CD4-positive, CD25-positive, alpha-beta regulatory T cell (primary cell): ENCODE measurements at regions not wholly inside any gene's neighbourhood (a gene's known extent, or its start where the extent isn't known, plus 50 kb on each side); places are given as distances from the start of the nearest gene placed in this dataset.

ENCODE experiments used
- ATAC-seq, 2 donors: fragments of 150-1000 bp; cut with Tn5 transposase; one replicate each; pipeline ENCODE4 v1.10.0; 2021; ENCODE audit warnings: low read depth in 2 of 2, moderate number of reproducible peaks in 2 of 2, moderate library complexity in 1 of 2
- DNase-seq, 3 donors: peaks; one replicate each; pipeline versions ENCODE4 v3.0.0 to v3.0.0-alpha.2; 2012 to 2022; ENCODE audit warnings: mixed read lengths in 1 of 3
- H3K27ac ChIP-seq: one replicate; pipeline ENCODE4 v1.7.0; 2013; ENCODE audit warnings: mild to moderate bottlenecking, low read length; ENCODE audit not compliant: insufficient read depth, poor library complexity, severe bottlenecking
- H3K27me3 ChIP-seq: one replicate; pipeline ENCODE4 v1.7.0; 2013; ENCODE audit warnings: low read length; ENCODE audit not compliant: control insufficient read depth, insufficient read depth
- H3K36me3 ChIP-seq: one replicate; pipeline ENCODE4 v1.7.0; 2013; ENCODE audit warnings: mild to moderate bottlenecking, low read length, moderate library complexity; ENCODE audit not compliant: control insufficient read depth, insufficient read depth
- H3K4me1 ChIP-seq: 2 replicates; pipeline ENCODE4 v1.7.0; 2013; ENCODE audit warnings: mild to moderate bottlenecking, low read length; ENCODE audit not compliant: insufficient read depth, control insufficient read depth, poor library complexity, severe bottlenecking
- H3K4me3 ChIP-seq: one replicate; pipeline ENCODE4 v1.7.0; 2013; ENCODE audit warnings: low read depth, mild to moderate bottlenecking, low read length, moderate library complexity
- H3K9me3 ChIP-seq, 2 experiments: 1 replicate in 1 of 2; 2 replicates in 1 of 2; pipeline ENCODE4 v1.7.0; 2013; ENCODE audit warnings: low read length in 2 of 2, mild to moderate bottlenecking in 1 of 2, moderate library complexity in 1 of 2; ENCODE audit not compliant: control insufficient read depth in 2 of 2
- H3K27ac Mint-ChIP-seq, 3 donors: one replicate each; pipeline ENCODE4 v1.8.0; 2020 to 2022; ENCODE audit warnings: mild to moderate bottlenecking in 3 of 3, mixed read lengths in 3 of 3, moderate library complexity in 2 of 3
- H3K27me3 Mint-ChIP-seq: one replicate; pipeline ENCODE4 v1.8.0; 2022; ENCODE audit warnings: mild to moderate bottlenecking, mixed read lengths
- H3K36me3 Mint-ChIP-seq: one replicate; pipeline ENCODE4 v1.8.0; 2020; ENCODE audit warnings: mixed read lengths
- H3K4me1 Mint-ChIP-seq, 4 donors: one replicate each; pipeline ENCODE4 v1.8.0; 2020 to 2022; ENCODE audit warnings: mixed read lengths in 4 of 4, mild to moderate bottlenecking in 1 of 4
- H3K4me3 Mint-ChIP-seq, 4 donors: one replicate each; pipeline ENCODE4 v1.8.0; 2020 to 2022; ENCODE audit warnings: mild to moderate bottlenecking in 4 of 4, mixed read lengths in 4 of 4, moderate library complexity in 3 of 4
- H3K9me3 Mint-ChIP-seq, 7 donors: one replicate each; pipeline ENCODE4 v1.8.0; 2020 to 2022; ENCODE audit warnings: mixed read lengths in 7 of 7, mild to moderate bottlenecking in 3 of 7, moderate library complexity in 2 of 7

DNA sequence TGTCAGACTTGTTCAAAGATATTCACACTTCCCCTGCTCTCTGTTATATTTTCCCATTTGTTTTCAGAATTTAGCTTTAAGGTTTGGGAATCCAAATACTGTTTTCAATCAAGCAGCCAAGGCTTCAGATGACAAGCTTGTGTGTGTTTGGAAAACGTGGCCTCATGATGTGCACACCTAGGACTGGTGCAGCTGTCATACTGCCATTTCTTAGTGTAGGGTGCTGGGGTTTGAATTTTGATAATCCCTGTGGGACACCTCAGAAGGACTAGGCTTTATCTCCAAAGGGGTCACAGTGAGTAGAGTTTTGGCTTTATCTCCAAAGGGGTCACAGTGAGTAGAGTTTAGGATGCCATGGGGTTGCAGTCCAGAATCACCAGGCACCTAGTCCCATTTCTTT, 65.3 kb upstream of the JAG1 start:
- H3K36me3 Mint-ChIP-seq: no peaks in the 10 kb centered on the region
- peaks cover 0 to 1% (median 0%) of the 10 kb centered on the region in 7 donors for H3K9me3 Mint-ChIP-seq
- peaks cover 4% of the 10 kb centered on the region for H3K27me3 Mint-ChIP-seq
- Histone ChIP-seq H3K4me3 (no peak overlapping the region), H3K27ac (no peak overlapping the region), H3K4me1 (no peaks in the 10 kb centered on the region), H3K36me3 (no peaks in the 10 kb centered on the region), H3K27me3 (no peaks in the 10 kb centered on the region), H3K9me3 (no peaks in the 10 kb centered on the region)
- no peak overlapping the region for H3K4me3 Mint-ChIP-seq
- ATAC-seq (no peak), DNase-seq (no peak)
- no peaks in the 10 kb centered on the region for H3K4me1 Mint-ChIP-seq
- H3K27ac Mint-ChIP-seq: no peak overlapping the region

DNA sequence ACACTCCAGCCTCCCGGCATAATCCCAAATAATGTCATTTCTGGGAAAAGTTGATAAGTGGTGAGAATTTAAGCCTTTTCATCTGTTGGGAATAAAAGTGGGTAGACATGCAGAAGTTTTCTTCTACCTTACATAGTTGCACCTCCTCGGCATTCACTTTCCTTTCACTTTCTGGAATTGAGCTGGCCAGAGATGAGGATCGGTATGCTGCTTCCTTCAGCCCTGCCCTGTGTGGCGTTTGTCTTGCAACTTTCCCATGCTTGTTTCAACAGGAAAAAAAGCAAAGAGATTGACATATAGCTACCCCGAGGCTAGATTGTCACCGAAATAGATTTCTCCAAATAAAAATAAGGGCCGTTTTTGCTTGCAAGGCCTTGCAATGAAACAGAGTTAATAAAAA, 65.8 kb upstream of the JAG1 start:
- Histone ChIP-seq H3K4me3 (no peak overlapping the region), H3K27me3 (no peaks in the 10 kb centered on the region), H3K36me3 (no peaks in the 10 kb centered on the region), H3K9me3 (no peaks in the 10 kb centered on the region), H3K4me1 (no peaks in the 10 kb centered on the region), H3K27ac (no peak overlapping the region)
- peaks cover 0 to 1% (median 0%) of the 10 kb centered on the region in 7 donors for H3K9me3 Mint-ChIP-seq
- no peak overlapping the region for H3K4me3 Mint-ChIP-seq
- H3K27me3 Mint-ChIP-seq: peaks cover 4% of the 10 kb centered on the region
- DNase-seq (no peak), ATAC-seq (no peak)
- H3K4me1 Mint-ChIP-seq: no peaks in the 10 kb centered on the region
- H3K36me3 Mint-ChIP-seq: no peaks in the 10 kb centered on the region
- H3K27ac Mint-ChIP-seq: no peak overlapping the region

DNA sequence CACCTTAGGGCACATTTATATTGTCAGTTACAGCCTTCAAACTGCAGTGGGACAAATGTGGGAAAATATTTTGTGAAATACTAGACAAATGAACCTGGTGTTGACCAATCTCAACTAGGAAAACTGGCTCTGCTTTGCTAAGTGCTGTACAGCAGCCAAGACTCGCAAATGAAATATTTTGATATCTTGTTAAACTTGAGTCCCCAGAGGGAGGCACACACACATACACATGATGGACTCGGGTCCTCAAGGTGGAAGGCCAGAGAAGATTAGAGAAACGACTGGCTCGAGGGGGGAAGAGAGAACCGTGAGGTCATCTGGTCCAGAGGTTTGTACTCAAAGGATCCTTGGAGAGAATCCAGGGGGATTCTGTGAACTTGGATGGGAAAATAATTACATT, 67.3 kb upstream of the JAG1 start:
- Mint-ChIP-seq H3K27me3 (peaks cover 4% of the 10 kb centered on the region), H3K36me3 (no peaks in the 10 kb centered on the region), H3K4me3 (no peak overlapping the region), H3K27ac (no peak overlapping the region), H3K4me1 (no peaks in the 10 kb centered on the region), H3K9me3 (peaks cover 0 to 4% (median 0%) of the 10 kb centered on the region in 7 donors)
- DNase-seq (no peak), ATAC-seq (no peak)
- Histone ChIP-seq H3K27ac (no peak overlapping the region), H3K4me1 (no peaks in the 10 kb centered on the region), H3K4me3 (no peak overlapping the region), H3K27me3 (no peaks in the 10 kb centered on the region), H3K36me3 (no peaks in the 10 kb centered on the region), H3K9me3 (no peaks in the 10 kb centered on the region)

DNA sequence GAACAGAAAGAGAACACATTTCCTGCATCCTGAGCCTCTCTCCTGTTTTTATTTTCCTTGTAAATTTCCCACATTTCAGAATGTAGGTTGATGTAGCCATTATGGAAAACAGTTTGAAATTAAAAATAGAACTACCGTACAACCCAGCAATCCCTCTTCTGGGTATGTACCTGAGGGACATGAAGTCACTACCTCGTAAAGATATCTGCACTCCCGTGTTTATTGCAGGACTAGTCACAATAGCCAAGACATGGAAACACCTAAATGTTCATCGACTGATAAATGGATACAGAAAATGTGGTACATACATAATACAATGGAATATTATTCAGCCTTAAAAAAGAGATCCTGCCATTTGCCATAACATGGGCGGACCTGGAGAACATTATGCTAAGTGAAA, 72.0 kb upstream of the JAG1 start:
- Histone ChIP-seq H3K4me3 (no peak overlapping the region), H3K27me3 (no peaks in the 10 kb centered on the region), H3K27ac (no peak overlapping the region), H3K36me3 (no peaks in the 10 kb centered on the region), H3K9me3 (no peaks in the 10 kb centered on the region), H3K4me1 (no peaks in the 10 kb centered on the region)
- H3K9me3 Mint-ChIP-seq: peaks cover 0 to 5% (median 0%) of the 10 kb centered on the region in 7 donors
- no peaks in the 10 kb centered on the region for H3K4me1 Mint-ChIP-seq
- ATAC-seq (no peak), DNase-seq (no peak)
- no peak overlapping the region for H3K4me3 Mint-ChIP-seq
- H3K27me3 Mint-ChIP-seq: no peaks in the 10 kb centered on the region
- no peaks in the 10 kb centered on the region for H3K36me3 Mint-ChIP-seq
- no peak overlapping the region for H3K27ac Mint-ChIP-seq

DNA sequence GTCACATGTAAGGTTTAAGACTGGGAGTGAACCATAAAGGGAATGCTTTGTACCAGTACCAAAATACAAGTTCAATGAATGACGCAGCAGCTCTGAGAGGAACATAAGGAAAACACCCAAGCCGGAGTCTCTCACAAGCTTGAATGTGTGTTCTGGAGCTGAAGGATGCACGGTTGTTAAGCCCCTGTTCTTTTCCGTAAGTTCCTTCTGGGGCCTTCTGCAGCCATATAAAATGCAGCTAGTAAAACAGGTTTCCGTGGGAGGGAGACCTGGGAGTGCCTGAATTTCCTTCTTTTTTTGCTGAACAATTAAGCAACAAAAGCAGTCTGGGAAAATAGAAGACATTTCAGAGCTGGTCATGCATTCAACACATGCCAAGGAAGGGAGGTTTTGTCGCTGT, 73.2 kb upstream of the JAG1 start:
- Histone ChIP-seq H3K4me1 (no peaks in the 10 kb centered on the region), H3K27me3 (no peaks in the 10 kb centered on the region), H3K4me3 (no peak overlapping the region), H3K9me3 (no peaks in the 10 kb centered on the region), H3K27ac (no peak overlapping the region), H3K36me3 (no peaks in the 10 kb centered on the region)
- Mint-ChIP-seq H3K9me3 (peaks cover 0 to 5% (median 0%) of the 10 kb centered on the region in 7 donors), H3K4me3 (no peak overlapping the region), H3K4me1 (no peaks in the 10 kb centered on the region), H3K27ac (no peak overlapping the region), H3K36me3 (no peaks in the 10 kb centered on the region), H3K27me3 (no peaks in the 10 kb centered on the region)
- no peak for DNase-seq
- ATAC-seq: no peak

GRCh38 chr20:10749084-10749483, 75.3 kb upstream of the JAG1 start:
- Histone ChIP-seq H3K4me3 (no peak overlapping the region), H3K36me3 (no peaks in the 10 kb centered on the region), H3K27ac (no peak overlapping the region), H3K9me3 (no peaks in the 10 kb centered on the region), H3K4me1 (no peaks in the 10 kb centered on the region), H3K27me3 (no peaks in the 10 kb centered on the region)
- Mint-ChIP-seq H3K4me3 (no peak overlapping the region), H3K4me1 (no peaks in the 10 kb centered on the region), H3K36me3 (no peaks in the 10 kb centered on the region), H3K9me3 (peaks cover 0 to 5% (median 1%) of the 10 kb centered on the region in 7 donors), H3K27me3 (no peaks in the 10 kb centered on the region), H3K27ac (no peak overlapping the region)
- ATAC-seq: no peak
- DNase-seq: no peak

- Histone ChIP-seq H3K4me1 (no peaks in the 10 kb centered on the region), H3K36me3 (no peaks in the 10 kb centered on the region), H3K27me3 (no peaks in the 10 kb centered on the region), H3K27ac (no peak overlapping the region), H3K9me3 (no peaks in the 10 kb centered on the region), H3K4me3 (no peak overlapping the region)
- H3K36me3 Mint-ChIP-seq: no peaks in the 10 kb centered on the region
- H3K9me3 Mint-ChIP-seq: peaks cover 0 to 3% (median 1%) of the 10 kb centered on the region in 7 donors
- ATAC-seq: no peak
- no peaks in the 10 kb centered on the region for H3K4me1 Mint-ChIP-seq
- H3K27me3 Mint-ChIP-seq: no peaks in the 10 kb centered on the region
- no peak overlapping the region for H3K27ac Mint-ChIP-seq
- no peak for DNase-seq
- peak overlapping the region in 1 of 4 donors; percentile 2 for H3K4me3 Mint-ChIP-seq
These were observed 78.4 kb upstream of the JAG1 start for GRCh38 chr20:10752206-10752605.

DNA sequence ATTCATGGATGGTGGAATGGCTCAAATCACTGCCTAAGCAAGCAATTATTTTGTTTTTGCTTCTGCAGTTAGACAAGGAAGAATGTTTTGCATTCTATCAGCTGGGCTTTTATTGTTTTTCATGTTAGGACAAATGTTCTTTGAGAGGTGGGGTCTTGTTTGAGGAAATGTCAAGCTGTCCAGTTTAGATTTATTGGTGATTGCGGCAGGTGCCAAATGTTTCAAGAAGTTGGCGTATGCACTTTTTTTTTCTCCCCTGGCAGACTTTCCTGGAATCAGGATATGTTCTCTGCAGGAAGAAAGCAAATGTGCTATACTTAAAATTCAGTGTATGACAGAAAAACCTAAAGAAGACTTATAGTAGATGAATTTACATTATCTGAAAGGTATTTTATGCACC, 81.0 kb upstream of the JAG1 start:
- H3K4me3 ChIP-seq: no peak overlapping the region
- H3K27ac Mint-ChIP-seq: no peak overlapping the region
- H3K27ac ChIP-seq: no peak overlapping the region
- H3K36me3 ChIP-seq: no peaks in the 10 kb centered on the region
- no peaks in the 10 kb centered on the region for H3K4me1 Mint-ChIP-seq
- H3K4me1 ChIP-seq: no peaks in the 10 kb centered on the region
- H3K36me3 Mint-ChIP-seq: no peaks in the 10 kb centered on the region
- H3K4me3 Mint-ChIP-seq: no peak overlapping the region
- H3K27me3 ChIP-seq: no peaks in the 10 kb centered on the region
- no peaks in the 10 kb centered on the region for H3K9me3 ChIP-seq
- H3K9me3 Mint-ChIP-seq: peaks cover 0 to 3% (median 0%) of the 10 kb centered on the region in 7 donors
- no peak for DNase-seq
- H3K27me3 Mint-ChIP-seq: no peaks in the 10 kb centered on the region
- no peak for ATAC-seq
